Colon (tissue), 2 donors: ENCODE measurements at regions not wholly inside any gene's neighbourhood (a gene's known extent, or its start where the extent isn't known, plus 50 kb on each side); places are given as distances from the start of the nearest gene placed in this dataset.

Source experiments
- FAIRE-seq: peaks from 2 replicates; lab custom pipeline; 2012; peaks lifted over from hg19 to GRCh38; lab: Jason Lieb, UNC
- donor health status: control.
- donor health status: control.

- FAIRE-seq = no peak
Observed at GRCh38 chr5:174159327-174160114, 114.0 kb downstream of the NSG2 start.

GRCh38 chr5:174165406-174165805 is 119.9 kb downstream of the NSG2 start:
- no peak for FAIRE-seq

- no peak for FAIRE-seq
Observed at GRCh38 chr5:174166231-174167079, 120.9 kb downstream of the NSG2 start.

GRCh38 chr5:174167080-174167910 is 121.8 kb downstream of the NSG2 start:
- FAIRE-seq = no peak

GRCh38 chr5:174172152-174172551 is 126.6 kb downstream of the NSG2 start:
- FAIRE-seq = no peak

- FAIRE-seq = no peak
Observed at GRCh38 chr5:174172566-174172965, 127.1 kb downstream of the NSG2 start.

GRCh38 chr5:174173766-174174165 is 128.3 kb downstream of the NSG2 start:
- no peak for FAIRE-seq

- no peak for FAIRE-seq
Observed at GRCh38 chr5:174175716-174176268, 130.3 kb downstream of the NSG2 start.

GRCh38 chr5:174176511-174176910 is 131.0 kb downstream of the NSG2 start:
- no peak for FAIRE-seq

- no peak for FAIRE-seq
Observed at GRCh38 chr5:174177531-174177930, 132.0 kb downstream of the NSG2 start.

GRCh38 chr5:174177976-174178605 is 132.6 kb downstream of the NSG2 start:
- no peak for FAIRE-seq

- no peak for FAIRE-seq
Observed at GRCh38 chr5:174180639-174181038, 135.1 kb downstream of the NSG2 start.

- FAIRE-seq = no peak
Observed at GRCh38 chr5:174182111-174182510, 136.6 kb downstream of the NSG2 start.

- no peak for FAIRE-seq
Observed at GRCh38 chr5:174183701-174184100, 138.2 kb downstream of the NSG2 start.

- FAIRE-seq = no peak
Observed at GRCh38 chr5:174185506-174185905, 140.0 kb downstream of the NSG2 start.

- FAIRE-seq = no peak
Observed at GRCh38 chr5:174186096-174186695, 140.7 kb downstream of the NSG2 start.

GRCh38 chr5:174187001-174187400 is 141.5 kb downstream of the NSG2 start:
- FAIRE-seq = no peak

GRCh38 chr5:174187481-174187880 is 142.0 kb downstream of the NSG2 start:
- no peak for FAIRE-seq

GRCh38 chr5:174188295-174188694 is 142.8 kb downstream of the NSG2 start:
- FAIRE-seq = no peak

- no peak for FAIRE-seq
Observed at GRCh38 chr5:174189654-174190541, 144.4 kb downstream of the NSG2 start.
